Psoas muscle (tissue), 7 donors: ENCODE measurements at regions not wholly inside any gene's neighbourhood (a gene's known extent, or its start where the extent isn't known, plus 50 kb on each side); places are given as distances from the start of the nearest gene placed in this dataset.

Source experiments
- ATAC-seq, 4 donors: fragments of 200-7000 bp; cut with Tn5 transposase; one replicate each; pipeline ENCODE4 v1.9.1; 2020; ENCODE audit warnings: moderate library complexity in 3 of 4, mild to moderate bottlenecking in 2 of 4
- DNase-seq, 2 donors: peaks; one replicate each; pipeline ENCODE4 v3.0.0-alpha.2; 2020
- H3K27ac ChIP-seq: fragments of 200-600 bp; one replicate; pipeline ENCODE4 v1.8.0; 2022
- H3K27me3 ChIP-seq, 3 donors: fragments of 200-600 bp in 1 of 3; one replicate each; pipeline versions ENCODE4 v1.6.1 to v1.8.0; 2013 to 2022; ENCODE audit warnings: low read length in 2 of 3, mild to moderate bottlenecking in 2 of 3, moderate library complexity in 1 of 3; ENCODE audit not compliant: insufficient read depth in 3 of 3
- H3K36me3 ChIP-seq, 2 donors: fragments of 200-600 bp in 1 of 2; one replicate each; pipeline versions ENCODE4 v1.6.1 to v1.8.0; 2013 to 2022; ENCODE audit warnings: low read depth in 1 of 2, mild to moderate bottlenecking in 1 of 2, moderate library complexity in 1 of 2; ENCODE audit not compliant: insufficient read depth in 1 of 2
- H3K4me1 ChIP-seq: fragments of 200-600 bp; one replicate; pipeline ENCODE4 v1.8.0; 2022
- H3K4me3 ChIP-seq: fragments of 200-600 bp; one replicate; pipeline ENCODE4 v1.8.0; 2022; ENCODE audit warnings: mild to moderate bottlenecking
- H3K9me3 ChIP-seq: fragments of 200-600 bp; one replicate; pipeline ENCODE4 v1.8.0; 2022
- WGBS, 3 donors: extraction: QIAGEN DNeasy Blood & Tissue Kit; methylation state at CpG; one replicate each; pipeline versions ENCODE4 v1.1.6 to v1.1.7; 2013; 5-methylcytosine and 5-hydroxymethylcytosine counted together
- intact Hi-C, 2 donors: fragments of 100-400 bp; cut with DNase I; formaldehyde crosslinking; loops; one replicate each; pipeline versions ENCODE4 v1.11.0 to v1.14.2; 2022
- TF ChIP-seq, protein P1 (sequence below): fragments of 200-600 bp; IDR thresholded peaks from one replicate; pipeline ENCODE4 v1.8.0; 2022; ENCODE audit warnings: antibody characterized with exemption
- donor health status: healthy with polysubstance abuse.
- donor health status: DM: no; HTN: no; CAD: no; lungs with moderate emphysema.
- donor health status: Bipolar disorder and iron deficiency.
- donor health status: healthy.
- donor health status: DM: yes; HTN: yes; CAD: no.
- donor health status: DM: no; HTN: no; CAD: no.
- donor health status: DM: yes; HTN: yes; CAD: no.

GRCh38 chr12:74794522-74794921 is 256.9 kb downstream of the ATXN7L3B start:
- no peak overlapping the region for H3K4me3 ChIP-seq
- DNase-seq: no peak
- 82 to 88% (median 85%) methylated on average over 4 of the region's 4 CpGs for WGBS, 3 donors

DNA sequence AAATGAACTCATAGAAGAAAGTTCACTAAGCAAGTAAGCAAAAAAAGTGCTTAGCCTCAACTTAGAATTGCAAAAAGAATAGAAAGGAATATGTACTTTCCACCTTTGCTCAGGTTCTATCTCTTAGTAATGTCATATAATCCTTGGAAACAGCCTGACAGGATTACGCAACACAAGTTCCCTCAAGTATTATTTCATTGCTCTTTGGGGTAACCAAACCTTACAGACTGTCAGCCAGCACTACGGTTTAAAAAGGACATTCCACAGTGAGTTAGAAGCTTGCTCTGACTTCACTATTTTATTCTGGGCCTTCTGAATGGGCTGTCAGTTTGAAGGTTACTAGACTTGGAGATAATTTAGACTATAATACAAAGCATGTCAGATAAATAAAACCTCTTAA is 264.0 kb downstream of the ATXN7L3B start:
- intact Hi-C loops: no loop called here
- peak in 3 of 4 donors; percentile 25 to 50 (median 37) for ATAC-seq
- WGBS, 3 donors: 33 to 59% (median 43%) methylated on average over 2 of the region's 2 CpGs
- no peaks in the 10 kb centered on the region for H3K36me3 ChIP-seq
- no peaks in the 10 kb centered on the region for H3K27me3 ChIP-seq
- TF ChIP-seq, protein P1, sequence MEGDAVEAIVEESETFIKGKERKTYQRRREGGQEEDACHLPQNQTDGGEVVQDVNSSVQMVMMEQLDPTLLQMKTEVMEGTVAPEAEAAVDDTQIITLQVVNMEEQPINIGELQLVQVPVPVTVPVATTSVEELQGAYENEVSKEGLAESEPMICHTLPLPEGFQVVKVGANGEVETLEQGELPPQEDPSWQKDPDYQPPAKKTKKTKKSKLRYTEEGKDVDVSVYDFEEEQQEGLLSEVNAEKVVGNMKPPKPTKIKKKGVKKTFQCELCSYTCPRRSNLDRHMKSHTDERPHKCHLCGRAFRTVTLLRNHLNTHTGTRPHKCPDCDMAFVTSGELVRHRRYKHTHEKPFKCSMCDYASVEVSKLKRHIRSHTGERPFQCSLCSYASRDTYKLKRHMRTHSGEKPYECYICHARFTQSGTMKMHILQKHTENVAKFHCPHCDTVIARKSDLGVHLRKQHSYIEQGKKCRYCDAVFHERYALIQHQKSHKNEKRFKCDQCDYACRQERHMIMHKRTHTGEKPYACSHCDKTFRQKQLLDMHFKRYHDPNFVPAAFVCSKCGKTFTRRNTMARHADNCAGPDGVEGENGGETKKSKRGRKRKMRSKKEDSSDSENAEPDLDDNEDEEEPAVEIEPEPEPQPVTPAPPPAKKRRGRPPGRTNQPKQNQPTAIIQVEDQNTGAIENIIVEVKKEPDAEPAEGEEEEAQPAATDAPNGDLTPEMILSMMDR: no peak
- H3K27ac ChIP-seq: no peak overlapping the region
- DNase-seq: no peak
- no peaks in the 10 kb centered on the region for H3K9me3 ChIP-seq
- H3K4me1 ChIP-seq: no peaks in the 10 kb centered on the region
- no peak overlapping the region for H3K4me3 ChIP-seq

More at GRCh38 chr12:74794522-74794921, 256.9 kb downstream of the ATXN7L3B start:
- TF ChIP-seq, protein P1: no peak
- Histone ChIP-seq H3K4me1 (no peaks in the 10 kb centered on the region), H3K27me3 (no peaks in the 10 kb centered on the region), H3K36me3 (no peaks in the 10 kb centered on the region), H3K9me3 (no peaks in the 10 kb centered on the region), H3K27ac (no peak overlapping the region)
- ATAC-seq: no peak
- intact Hi-C loops: no loop called here

DNA sequence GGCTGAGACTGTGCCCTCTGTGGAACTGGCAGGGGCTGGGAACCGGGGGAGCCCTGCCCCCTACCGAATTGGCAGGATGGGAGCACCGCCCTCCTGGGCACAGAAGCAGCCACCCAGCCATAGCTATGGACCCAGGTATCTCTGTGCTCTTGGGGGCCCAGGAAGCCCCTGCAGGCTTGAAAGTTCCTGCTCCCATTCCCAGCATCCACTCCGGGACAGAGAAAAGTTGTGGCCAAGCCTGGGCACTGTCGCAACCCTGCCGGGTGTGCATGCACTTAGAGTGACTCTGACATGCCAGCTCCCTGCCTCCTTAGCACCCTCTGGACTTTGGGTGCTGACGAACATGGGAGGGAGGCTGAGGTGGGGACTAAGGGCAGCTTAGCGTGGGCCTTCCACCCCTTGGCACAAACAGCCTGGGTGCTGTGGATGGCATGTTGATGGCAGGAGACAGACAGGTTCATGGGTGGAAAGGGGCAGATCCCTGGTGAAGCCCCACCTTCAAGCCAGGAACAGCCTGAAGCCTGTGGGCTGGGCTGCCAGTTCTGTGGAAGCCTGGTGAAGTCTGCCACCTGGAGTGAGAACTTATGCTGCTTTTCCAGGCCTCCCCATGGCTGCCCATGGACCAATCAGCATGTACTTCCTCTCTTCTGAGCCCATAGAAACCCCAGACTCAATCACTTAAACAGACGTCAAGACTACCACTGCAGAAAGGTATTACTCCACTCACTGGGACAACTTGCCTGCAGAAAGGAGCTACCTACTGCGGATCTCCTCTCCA is 279.0 kb downstream of the ATXN7L3B start:
- intact Hi-C loops: no loop called here
- no peak overlapping the region for H3K27ac ChIP-seq
- H3K9me3 ChIP-seq: peaks cover 10% of the 10 kb centered on the region
- TF ChIP-seq, protein P1: no peak
- ATAC-seq (no peak), DNase-seq (peak in 1 of 2 donors; percentile 23)
- no peaks in the 10 kb centered on the region for H3K4me1 ChIP-seq
- no peak overlapping the region for H3K4me3 ChIP-seq
- no peaks in the 10 kb centered on the region for H3K36me3 ChIP-seq
- H3K27me3 ChIP-seq: no peaks in the 10 kb centered on the region
- WGBS, 3 donors: 85 to 90% (median 88%) methylated on average over 10 of the region's 10 CpGs

GRCh38 chr12:74817499-74817898 is 279.9 kb downstream of the ATXN7L3B start:
- Histone ChIP-seq H3K27ac (no peak overlapping the region), H3K27me3 (no peaks in the 10 kb centered on the region), H3K4me1 (no peaks in the 10 kb centered on the region), H3K4me3 (no peak overlapping the region), H3K36me3 (no peaks in the 10 kb centered on the region), H3K9me3 (peaks cover 10% of the 10 kb centered on the region)
- 86 to 100% (median 92%) methylated on average over 3 of the region's 3 CpGs for WGBS, 3 donors
- ATAC-seq (no peak), DNase-seq (peak in 1 of 2 donors; percentile 38)
- intact Hi-C loops: no loop called here
- TF ChIP-seq, protein P1: no peak
